ENCODE measurements at regions not wholly inside any gene's neighbourhood (a gene's known extent, or its start where the extent isn't known, plus 50 kb on each side); places are given as distances from the start of the nearest gene placed in this dataset.

- TF ChIP-seq POLR2A (IDR thresholded peaks at IDR 0.05; ENCODE audit: low read depth, low read length) = no peak
- no peak for TF ChIP-seq SPI1 (IDR thresholded peaks at IDR 0.05; ENCODE audit: low read depth, low read length)
- no peak for TF ChIP-seq POLR2AphosphoS5 (IDR thresholded peaks at IDR 0.05; ENCODE audit: low read depth, low read length)
- no peak for TF ChIP-seq TAF1 (IDR thresholded peaks at IDR 0.05; ENCODE audit: low read depth, low read length)
- no peak for TF ChIP-seq POU2F2 (IDR thresholded peaks at IDR 0.05; ENCODE audit: low read depth, low read length)
- TF ChIP-seq PAX5 (IDR thresholded peaks at IDR 0.05; ENCODE audit: insufficient read depth, low read length, severe bottlenecking) = no peak
- FAIRE-seq (no peak), DNase-seq (ENCODE audit: insufficient read length, low spot score) (no peak)
Measured at GRCh38 chr4:1488831-1489638, 82.8 kb upstream of the NKX1-1 start.

- DNase-seq (ENCODE audit: insufficient read length, low spot score) = no peak
- no peak for FAIRE-seq
- no peak for TF ChIP-seq PAX5 (IDR thresholded peaks at IDR 0.05; ENCODE audit: insufficient read depth, low read length, severe bottlenecking)
- no peak for TF ChIP-seq TAF1 (IDR thresholded peaks at IDR 0.05; ENCODE audit: low read depth, low read length)
- TF ChIP-seq POU2F2 (IDR thresholded peaks at IDR 0.05; ENCODE audit: low read depth, low read length) = no peak
- TF ChIP-seq POLR2AphosphoS5 (IDR thresholded peaks at IDR 0.05; ENCODE audit: low read depth, low read length) = no peak
- TF ChIP-seq SPI1 (IDR thresholded peaks at IDR 0.05; ENCODE audit: low read depth, low read length) = no peak
- no peak for TF ChIP-seq POLR2A (IDR thresholded peaks at IDR 0.05; ENCODE audit: low read depth, low read length)
Measured at GRCh38 chr4:1488357-1488756, 82.1 kb upstream of the NKX1-1 start.

GRCh38 chr4:1487761-1488160, 81.5 kb upstream of the NKX1-1 start:
- DNase-seq (ENCODE audit: insufficient read length, low spot score) = no peak
- no peak for FAIRE-seq
- TF ChIP-seq POU2F2 (IDR thresholded peaks at IDR 0.05; ENCODE audit: low read depth, low read length) (no peak), PAX5 (IDR thresholded peaks at IDR 0.05; ENCODE audit: insufficient read depth, low read length, severe bottlenecking) (no peak), POLR2AphosphoS5 (IDR thresholded peaks at IDR 0.05; ENCODE audit: low read depth, low read length) (no peak), TAF1 (IDR thresholded peaks at IDR 0.05; ENCODE audit: low read depth, low read length) (no peak)

- no peak for TF ChIP-seq SPI1 (IDR thresholded peaks at IDR 0.05; ENCODE audit: low read depth, low read length)
- TF ChIP-seq POU2F2 (IDR thresholded peaks at IDR 0.05; ENCODE audit: low read depth, low read length) = no peak
- TF ChIP-seq TAF1 (IDR thresholded peaks at IDR 0.05; ENCODE audit: low read depth, low read length) = no peak
- no peak for TF ChIP-seq POLR2AphosphoS5 (IDR thresholded peaks at IDR 0.05; ENCODE audit: low read depth, low read length)
- TF ChIP-seq POLR2A (IDR thresholded peaks at IDR 0.05; ENCODE audit: low read depth, low read length) = no peak
- no peak for TF ChIP-seq PAX5 (IDR thresholded peaks at IDR 0.05; ENCODE audit: insufficient read depth, low read length, severe bottlenecking)
- FAIRE-seq (no peak), DNase-seq (ENCODE audit: insufficient read length, low spot score) (no peak)
Measured at GRCh38 chr4:1487106-1487505, 80.9 kb upstream of the NKX1-1 start.

GRCh38 chr4:1485280-1485679, 79.0 kb upstream of the NKX1-1 start:
- no peak for DNase-seq (ENCODE audit: insufficient read length, low spot score)
- FAIRE-seq = no peak
- no peak for TF ChIP-seq POU2F2 (IDR thresholded peaks at IDR 0.05; ENCODE audit: low read depth, low read length)
- TF ChIP-seq TAF1 (IDR thresholded peaks at IDR 0.05; ENCODE audit: low read depth, low read length) = no peak
- no peak for TF ChIP-seq PAX5 (IDR thresholded peaks at IDR 0.05; ENCODE audit: insufficient read depth, low read length, severe bottlenecking)
- no peak for TF ChIP-seq POLR2AphosphoS5 (IDR thresholded peaks at IDR 0.05; ENCODE audit: low read depth, low read length)

GRCh38 chr4:1480720-1481119, 74.5 kb upstream of the NKX1-1 start:
- FAIRE-seq (no peak), DNase-seq (ENCODE audit: insufficient read length, low spot score) (no peak)
- TF ChIP-seq POLR2AphosphoS5 (IDR thresholded peaks at IDR 0.05; ENCODE audit: low read depth, low read length) = no peak
- TF ChIP-seq POU2F2 (IDR thresholded peaks at IDR 0.05; ENCODE audit: low read depth, low read length) = no peak
- no peak for TF ChIP-seq POLR2A (IDR thresholded peaks at IDR 0.05; ENCODE audit: low read depth, low read length)
- no peak for TF ChIP-seq PAX5 (IDR thresholded peaks at IDR 0.05; ENCODE audit: insufficient read depth, low read length, severe bottlenecking)
- no peak for TF ChIP-seq SPI1 (IDR thresholded peaks at IDR 0.05; ENCODE audit: low read depth, low read length)
- no peak for TF ChIP-seq TAF1 (IDR thresholded peaks at IDR 0.05; ENCODE audit: low read depth, low read length)

GRCh38 chr4:1479454-1479853, 73.2 kb upstream of the NKX1-1 start:
- TF ChIP-seq POLR2AphosphoS5 (IDR thresholded peaks at IDR 0.05; ENCODE audit: low read depth, low read length) = no peak
- no peak for TF ChIP-seq TAF1 (IDR thresholded peaks at IDR 0.05; ENCODE audit: low read depth, low read length)
- no peak for TF ChIP-seq PAX5 (IDR thresholded peaks at IDR 0.05; ENCODE audit: insufficient read depth, low read length, severe bottlenecking)
- no peak for TF ChIP-seq POLR2A (IDR thresholded peaks at IDR 0.05; ENCODE audit: low read depth, low read length)
- no peak for TF ChIP-seq SPI1 (IDR thresholded peaks at IDR 0.05; ENCODE audit: low read depth, low read length)
- TF ChIP-seq POU2F2 (IDR thresholded peaks at IDR 0.05; ENCODE audit: low read depth, low read length) = no peak
- DNase-seq (ENCODE audit: insufficient read length, low spot score) = no peak
- FAIRE-seq = no peak

GRCh38 chr4:1478766-1479355, 72.6 kb upstream of the NKX1-1 start:
- no peak for TF ChIP-seq SPI1 (IDR thresholded peaks at IDR 0.05; ENCODE audit: low read depth, low read length)
- TF ChIP-seq POLR2AphosphoS5 (IDR thresholded peaks at IDR 0.05; ENCODE audit: low read depth, low read length) = no peak
- TF ChIP-seq TAF1 (IDR thresholded peaks at IDR 0.05; ENCODE audit: low read depth, low read length) = no peak
- TF ChIP-seq POU2F2 (IDR thresholded peaks at IDR 0.05; ENCODE audit: low read depth, low read length) = no peak
- TF ChIP-seq PAX5 (IDR thresholded peaks at IDR 0.05; ENCODE audit: insufficient read depth, low read length, severe bottlenecking) = no peak
- no peak for TF ChIP-seq POLR2A (IDR thresholded peaks at IDR 0.05; ENCODE audit: low read depth, low read length)
- FAIRE-seq = no peak
- no peak for DNase-seq (ENCODE audit: insufficient read length, low spot score)

GRCh38 chr4:1477045-1477840, 71.0 kb upstream of the NKX1-1 start:
- FAIRE-seq = no peak
- DNase-seq (ENCODE audit: insufficient read length, low spot score) = no peak
- TF ChIP-seq TAF1 (IDR thresholded peaks at IDR 0.05; ENCODE audit: low read depth, low read length) (no peak), SPI1 (IDR thresholded peaks at IDR 0.05; ENCODE audit: low read depth, low read length) (no peak), POU2F2 (IDR thresholded peaks at IDR 0.05; ENCODE audit: low read depth, low read length) (no peak), PAX5 (IDR thresholded peaks at IDR 0.05; ENCODE audit: insufficient read depth, low read length, severe bottlenecking) (no peak), POLR2A (IDR thresholded peaks at IDR 0.05; ENCODE audit: low read depth, low read length) (no peak), POLR2AphosphoS5 (IDR thresholded peaks at IDR 0.05; ENCODE audit: low read depth, low read length) (no peak)

Data from GM12891 (cell line).